GM12801 (cell line): ENCODE measurements at regions not wholly inside any gene's neighbourhood (a gene's known extent, or its start where the extent isn't known, plus 50 kb on each side); places are given as distances from the start of the nearest gene placed in this dataset.
A peak's percentile ranks its signal among the peaks of the same experiment; 100 is the strongest.

Experiments used
- CTCF ChIP-seq: IDR thresholded peaks from one replicate; pipeline ENCODE4 v1.5.1; 2011; ENCODE audit warnings: control low read depth; ENCODE audit not compliant: insufficient read length; ENCODE audit errors: extremely low read depth

GRCh38 chr15:60162251-60162967, 158.3 kb downstream of the FOXB1 start:
- no peak for TF ChIP-seq CTCF

GRCh38 chr15:60162968-60163355, 158.9 kb downstream of the FOXB1 start:
- TF ChIP-seq CTCF = no peak

- TF ChIP-seq CTCF = no peak
Measured at GRCh38 chr15:60165111-60165510, 161.0 kb downstream of the FOXB1 start.

- no peak for TF ChIP-seq CTCF
Measured at GRCh38 chr15:60172143-60172542, 168.0 kb downstream of the FOXB1 start.

- peak; percentile 42 for TF ChIP-seq CTCF
Measured at GRCh38 chr15:60179786-60180391, 175.8 kb downstream of the FOXB1 start.

- TF ChIP-seq CTCF = no peak
Measured at GRCh38 chr15:60183366-60183765, 179.3 kb downstream of the FOXB1 start.

GRCh38 chr15:60184579-60184978, 180.5 kb downstream of the FOXB1 start:
- TF ChIP-seq CTCF = no peak
